ENCODE measurements at regions not wholly inside any gene's neighbourhood (a gene's known extent, or its start where the extent isn't known, plus 50 kb on each side); places are given as distances from the start of the nearest gene placed in this dataset.

GRCh38 chr9:89254058-89254772, 56.8 kb upstream of the CKS2 start:
- TF ChIP-seq POLR2AphosphoS5 (IDR thresholded peaks at IDR 0.05; ENCODE audit: borderline replicate concordance, low read depth, low read length) (no peak), EZH2 (IDR thresholded peaks at IDR 0.05) (no peak)

Data from SK-N-MC (cell line).